Endodermal cell (in vitro differentiated cells): ENCODE measurements at regions not wholly inside any gene's neighbourhood (a gene's known extent, or its start where the extent isn't known, plus 50 kb on each side); places are given as distances from the start of the nearest gene placed in this dataset.

Experiments used
- DNase-seq: peaks from one replicate; pipeline ENCODE4 v3.0.0-alpha.2; 2017
- H3K27ac ChIP-seq: 2 replicates; pipeline ENCODE4 v1.5.1; 2013; ENCODE audit warnings: mild to moderate bottlenecking, low read depth, low read length, moderate library complexity
- H3K27me3 ChIP-seq: 2 replicates; pipeline ENCODE4 v1.6.1; 2013; ENCODE audit warnings: mild to moderate bottlenecking, low read length, moderate library complexity; ENCODE audit not compliant: insufficient read depth, control insufficient read depth, poor library complexity, severe bottlenecking
- H3K36me3 ChIP-seq: 2 replicates; pipeline ENCODE4 v1.7.0; 2013; ENCODE audit warnings: mild to moderate bottlenecking, low read length, moderate library complexity; ENCODE audit not compliant: control insufficient read depth, insufficient read depth
- H3K4me1 ChIP-seq: one replicate; pipeline ENCODE4 v1.7.0; 2013; ENCODE audit warnings: low read length; ENCODE audit not compliant: control insufficient read depth, insufficient read depth
- H3K4me3 ChIP-seq: 2 replicates; pipeline ENCODE4 v1.5.1; 2013; ENCODE audit warnings: mild to moderate bottlenecking, low read length, moderate library complexity
- H3K9ac ChIP-seq: 2 replicates; pipeline ENCODE4 v1.6.1; 2013; ENCODE audit warnings: mild to moderate bottlenecking, low read length, moderate library complexity; ENCODE audit not compliant: poor library complexity, severe bottlenecking; ENCODE audit errors: extremely low read depth
- H3K9me3 ChIP-seq: 2 replicates; pipeline ENCODE4 v1.6.1; 2013; ENCODE audit warnings: mild to moderate bottlenecking, low read length, moderate library complexity; ENCODE audit not compliant: control insufficient read depth
- H3K27ac Mint-ChIP-seq: 2 replicates; pipeline ENCODE4 v1.8.0; 2020; ENCODE audit warnings: mixed read lengths
- H3K27me3 Mint-ChIP-seq: 2 replicates; pipeline ENCODE4 v1.8.0; 2021; ENCODE audit warnings: mild to moderate bottlenecking, mixed read lengths; ENCODE audit not compliant: insufficient read depth
- H3K36me3 Mint-ChIP-seq: 2 replicates; pipeline ENCODE4 v1.8.0; 2020; ENCODE audit warnings: low read depth, mixed read lengths
- H3K4me1 Mint-ChIP-seq: 2 replicates; pipeline ENCODE4 v1.8.0; 2020; ENCODE audit warnings: mixed read lengths
- H3K4me3 Mint-ChIP-seq: 2 replicates; pipeline ENCODE4 v1.8.0; 2020; ENCODE audit warnings: mild to moderate bottlenecking, moderate library complexity, mixed read lengths
- H3K9me3 Mint-ChIP-seq: 2 replicates; pipeline ENCODE4 v1.8.0; 2020; ENCODE audit warnings: mild to moderate bottlenecking, mixed read lengths
- CTCF ChIP-seq: fragments of 200-600 bp; sonication (generic); conservative IDR thresholded peaks from 2 replicates; pipeline ENCODE4 v1.5.0; 2021; ENCODE audit warnings: antibody characterized with exemption, mild to moderate bottlenecking
- WGBS, 2 experiments: methylation state at CpG; one replicate each; pipeline versions ENCODE4 v1.1.5 to v1.1.7; 2013; ENCODE audit warnings: missing lambda C conversion rate in 2 of 2, mixed read lengths in 1 of 2; ENCODE audit not compliant: insufficient coverage in 1 of 2, insufficient read length in 1 of 2; 5-methylcytosine and 5-hydroxymethylcytosine counted together

GRCh38 chr4:23373261-23373660 lies 516.6 kb downstream of the PPARGC1A start:
- no peaks in the 10 kb centered on the region for H3K36me3 ChIP-seq
- H3K4me1 Mint-ChIP-seq = peaks cover 21% of the 10 kb centered on the region
- no peaks in the 10 kb centered on the region for H3K9me3 ChIP-seq
- 47 to 100% methylated on average over 1 to 2 of the region's 2 CpGs for WGBS, 2 experiments
- H3K27me3 Mint-ChIP-seq = peaks cover 6% of the 10 kb centered on the region
- no peak overlapping the region for H3K4me3 Mint-ChIP-seq
- H3K9me3 Mint-ChIP-seq = no peaks in the 10 kb centered on the region
- H3K36me3 Mint-ChIP-seq = no peaks in the 10 kb centered on the region
- no peaks in the 10 kb centered on the region for H3K4me1 ChIP-seq
- DNase-seq = peak; percentile 71
- no peaks in the 10 kb centered on the region for H3K27me3 ChIP-seq
- no peak overlapping the region for H3K9ac ChIP-seq
- H3K27ac ChIP-seq = no peak overlapping the region
- no peak overlapping the region for H3K4me3 ChIP-seq
- no peak for TF ChIP-seq CTCF
- H3K27ac Mint-ChIP-seq = no peak overlapping the region

GRCh38 chr4:23371533-23371932 lies 518.3 kb downstream of the PPARGC1A start:
- Mint-ChIP-seq H3K27ac (no peak overlapping the region), H3K4me3 (no peak overlapping the region), H3K9me3 (no peaks in the 10 kb centered on the region), H3K27me3 (peaks cover 6% of the 10 kb centered on the region), H3K4me1 (peaks cover 21% of the 10 kb centered on the region), H3K36me3 (no peaks in the 10 kb centered on the region)
- Histone ChIP-seq H3K27ac (no peak overlapping the region), H3K4me3 (no peak overlapping the region), H3K9me3 (no peaks in the 10 kb centered on the region), H3K9ac (no peak overlapping the region), H3K36me3 (no peaks in the 10 kb centered on the region), H3K27me3 (no peaks in the 10 kb centered on the region), H3K4me1 (no peaks in the 10 kb centered on the region)
- no peak for DNase-seq
- TF ChIP-seq CTCF = no peak
- WGBS, 2 experiments = 75 to 84% methylated on average over 2 to 5 of the region's 5 CpGs

GRCh38 chr4:23369331-23369730 lies 520.5 kb downstream of the PPARGC1A start:
- H3K4me1 Mint-ChIP-seq = peaks cover 21% of the 10 kb centered on the region
- H3K4me1 ChIP-seq = no peaks in the 10 kb centered on the region
- WGBS, 2 experiments = 83 to 85% methylated on average over 1 to 3 of the region's 3 CpGs
- no peaks in the 10 kb centered on the region for H3K36me3 ChIP-seq
- TF ChIP-seq CTCF = no peak
- H3K27me3 ChIP-seq = no peaks in the 10 kb centered on the region
- H3K4me3 Mint-ChIP-seq = no peak overlapping the region
- peak overlapping the region; percentile 5 for H3K27ac Mint-ChIP-seq
- H3K27me3 Mint-ChIP-seq = peaks cover 6% of the 10 kb centered on the region
- no peaks in the 10 kb centered on the region for H3K9me3 Mint-ChIP-seq
- H3K4me3 ChIP-seq = no peak overlapping the region
- no peaks in the 10 kb centered on the region for H3K9me3 ChIP-seq
- H3K36me3 Mint-ChIP-seq = no peaks in the 10 kb centered on the region
- no peak overlapping the region for H3K27ac ChIP-seq
- DNase-seq = peak; percentile 55
- no peak overlapping the region for H3K9ac ChIP-seq
